K562 (cell line): ENCODE measurements at regions not wholly inside any gene's neighbourhood (a gene's known extent, or its start where the extent isn't known, plus 50 kb on each side); places are given as distances from the start of the nearest gene placed in this dataset.

Experiments
- ATAC-seq: fragments of 200-7000 bp; cut with Tn5 transposase; 3 replicates; pipeline ENCODE4 v1.9.1; 2020; ENCODE audit warnings: moderate library complexity
- BruUV-seq: library from RNA; stranded (reverse); fragments of 400-500 nt; replicated peaks from 2 replicates; lab custom pipeline; 2021; lab: Mats Ljungman, UMichigan
- CTCF ChIA-PET: fragments of 300-600 bp; formaldehyde crosslinking; extraction: SDS; loops from one replicate; lab custom pipeline; 2021; ENCODE audit warnings: low intra/inter-chr PET ratio; lab: Yijun Ruan, JAX
- POLR2A ChIA-PET: fragments of 300-600, 350-650 bp; sonication (Branson Sonifier 250); formaldehyde crosslinking; extraction: SDS; loops from one replicate; lab custom pipeline; 2021; ENCODE audit warnings: antibody characterized with exemption, inconsistent platforms; lab: Yijun Ruan, JAX
- DNase-seq, 4 experiments: peaks; one replicate each; pipeline versions ENCODE4 v3.0.0 to v3.0.0-alpha.2; 2011 to 2018; ENCODE audit warnings: low spot score in 3 of 4, mixed read lengths in 3 of 4; ENCODE audit errors: extremely low read depth in 1 of 4
- FAIRE-seq: peaks from 2 replicates; lab custom pipeline; 2011; peaks lifted over from hg19 to GRCh38; lab: Jason Lieb, UNC
- H2AFZ ChIP-seq: 2 replicates; pipeline ENCODE4 v1.6.0; 2011; ENCODE audit warnings: low read depth, low read length, control low read depth, inconsistent platforms
- H3K27ac ChIP-seq: fragments of 200-600 bp; 3 replicates; pipeline ENCODE4 v1.8.0; 2011; ENCODE audit warnings: low read depth, mild to moderate bottlenecking, control low read depth, inconsistent platforms, low read length, moderate library complexity, mixed read lengths; ENCODE audit errors: extremely low read depth
- H3K27me3 ChIP-seq, 2 experiments: fragments of 300-600 bp in 1 of 2; 2 replicates in 1 of 2; 3 replicates in 1 of 2; pipeline versions ENCODE4 v1.6.0 to v1.8.0; 2011; ENCODE audit warnings: inconsistent platforms in 2 of 2, low read length in 2 of 2, mild to moderate bottlenecking in 1 of 2, mixed read lengths in 1 of 2, moderate library complexity in 1 of 2; ENCODE audit not compliant: control insufficient read depth in 2 of 2, insufficient read depth in 2 of 2
- H3K36me3 ChIP-seq: fragments of 300-600 bp; 3 replicates; pipeline ENCODE4 v1.8.0; 2011; ENCODE audit warnings: mild to moderate bottlenecking, low read length, inconsistent platforms; ENCODE audit not compliant: control insufficient read depth, insufficient read depth
- H3K4me1 ChIP-seq, 2 experiments: fragments of 200-600 bp in 1 of 2; replicated peaks in 1 of 2; 2 replicates in 1 of 2; 3 replicates in 1 of 2; pipeline versions ENCODE4 v1.5.1 to v1.8.0; 2011; ENCODE audit warnings: inconsistent platforms in 2 of 2, low read length in 2 of 2, mild to moderate bottlenecking in 1 of 2, mixed read lengths in 1 of 2, moderate library complexity in 1 of 2; ENCODE audit not compliant: control insufficient read depth in 2 of 2, insufficient read depth in 2 of 2
- H3K4me2 ChIP-seq: 2 replicates; pipeline ENCODE4 v1.6.1; 2011; ENCODE audit warnings: low read length, control low read depth, inconsistent platforms, mixed read lengths; ENCODE audit not compliant: insufficient read depth
- H3K4me3 ChIP-seq: fragments of 200-600 bp; sonication (generic), shearing (Covaris generic); 2 replicates; pipeline ENCODE4 v1.5.1; 2016; ENCODE audit warnings: control low read depth, inconsistent platforms
- H3K79me2 ChIP-seq: fragments of 200-600 bp; 3 replicates; pipeline ENCODE4 v1.8.0; 2011; ENCODE audit warnings: low read length, inconsistent platforms; ENCODE audit not compliant: control insufficient read depth, insufficient read depth
- H3K9ac ChIP-seq, 2 experiments: 2 replicates each; pipeline versions ENCODE4 v1.6.0 to v1.6.1; 2011; ENCODE audit warnings: low read depth in 2 of 2, low read length in 2 of 2, control low read depth in 1 of 2, inconsistent platforms in 1 of 2, mild to moderate bottlenecking in 1 of 2, mixed read lengths in 1 of 2; ENCODE audit not compliant: insufficient read depth in 1 of 2
- H3K9me1 ChIP-seq: one replicate; pipeline ENCODE4 v1.6.0; 2011; ENCODE audit warnings: inconsistent platforms, mild to moderate bottlenecking, low read length, moderate library complexity; ENCODE audit not compliant: control insufficient read depth, insufficient read depth
- H3K9me3 ChIP-seq: replicated peaks from 2 replicates; pipeline ENCODE4 v1.5.1; 2011; ENCODE audit warnings: low read depth, low read length, inconsistent platforms; ENCODE audit not compliant: control insufficient read depth, insufficient read depth
- H4K20me1 ChIP-seq: replicated peaks from 2 replicates; pipeline ENCODE4 v1.6.1; 2011; ENCODE audit warnings: low read length, inconsistent platforms, mixed read lengths; ENCODE audit not compliant: control insufficient read depth, insufficient read depth
- ARNT ChIP-seq, 2 experiments: fragments of 450-650 bp; IDR thresholded peaks; 2 replicates each; pipeline ENCODE4 v1.6.1; 2016; ENCODE audit warnings: mild to moderate bottlenecking in 1 of 2
- GTF2F1 ChIP-seq: IDR thresholded peaks from 2 replicates; pipeline ENCODE4 v1.6.1; 2011; ENCODE audit warnings: low read depth, low read length, improper control_type of control experiment
- KLF16 ChIP-seq: IDR thresholded peaks from 2 replicates; pipeline ENCODE4 v1.6.1; 2016; ENCODE audit warnings: antibody characterized with exemption
- MAX ChIP-seq: sonication (generic); formaldehyde crosslinking; IDR thresholded peaks from 2 replicates; pipeline ENCODE4 v1.9.0; 2022; ENCODE audit warnings: mild to moderate bottlenecking, missing genetic modification reagents
- NFATC3 ChIP-seq: fragments of 450-650 bp; IDR thresholded peaks from 2 replicates; pipeline ENCODE4 v1.6.1; 2017; ENCODE audit warnings: mild to moderate bottlenecking
- NFIX ChIP-seq: fragments of 250-450 bp; sonication (Bioruptor Pico); IDR thresholded peaks from 2 replicates; pipeline ENCODE4 v1.4.0; 2020; ENCODE audit warnings: low read depth, mild to moderate bottlenecking, moderate library complexity
- NFXL1 ChIP-seq: fragments of 450-650 bp; formaldehyde crosslinking; IDR thresholded peaks from 2 replicates; pipeline ENCODE4 v1.4.0; 2021; ENCODE audit warnings: mild to moderate bottlenecking
- PHF8 ChIP-seq: fragments of 200-600 bp; sonication (generic); IDR thresholded peaks from 2 replicates; pipeline ENCODE4 v1.6.1; 2012; ENCODE audit warnings: mixed run types, mild to moderate bottlenecking, inconsistent platforms, low read length, moderate library complexity, borderline replicate concordance
- POLR2AphosphoS2 ChIP-seq: IDR thresholded peaks from 2 replicates; pipeline ENCODE4 v1.6.1; 2012; ENCODE audit warnings: low read length, improper control_type of control experiment
- SAFB ChIP-seq: fragments of 200-400 bp; formaldehyde crosslinking; IDR thresholded peaks from 2 replicates; pipeline ENCODE4 v1.6.1; 2017; ENCODE audit warnings: low read depth, low read length, borderline replicate concordance
- TFAM ChIP-seq: fragments of 250-450 bp; sonication (Bioruptor Pico); conservative IDR thresholded peaks from 2 replicates; pipeline ENCODE4 v1.5.0; 2021; ENCODE audit warnings: mild to moderate bottlenecking, moderate library complexity
- ZNF232 ChIP-seq: sonication (generic); formaldehyde crosslinking; IDR thresholded peaks from 2 replicates; pipeline ENCODE4 v1.8.0; 2022; ENCODE audit warnings: mild to moderate bottlenecking, missing genetic modification reagents
- ZNF354B ChIP-seq: fragments of 250-450 bp; sonication (Bioruptor Pico); IDR thresholded peaks from 2 replicates; pipeline ENCODE4 v1.4.0; 2020
- WGBS: fragments of 100-300 bp; shearing (Covaris generic); methylation state at CpG from one replicate; pipeline ENCODE4 v1.1.6; 2016; ENCODE audit warnings: low coverage, mixed read lengths; ENCODE audit not compliant: insufficient coverage; ENCODE audit errors: missing lambda C conversion rate; 5-methylcytosine and 5-hydroxymethylcytosine counted together
- in situ Hi-C: fragments of 300-500 bp; cut with MboI; formaldehyde crosslinking; loops from 4 replicates; pipeline ENCODE4 v1.15.0; 2018; ENCODE audit warnings: inconsistent platforms, mixed read lengths
- intact Hi-C: fragments of 100-400 bp; cut with micrococcal nuclease; formaldehyde crosslinking; loops from 2 replicates; pipeline ENCODE4 v1.14.2; 2022
- TF ChIP-seq, protein P1 (sequence below): fragments of 250-450 bp; sonication (Bioruptor Pico); IDR thresholded peaks from 2 replicates; pipeline ENCODE4 v1.8.0; 2022; ENCODE audit warnings: inconsistent platforms
- TF ChIP-seq, protein P2 (sequence below): fragments of 450-650 bp; IDR thresholded peaks from 2 replicates; pipeline ENCODE4 v1.6.1; 2014; ENCODE audit warnings: low read depth, mild to moderate bottlenecking, moderate library complexity, borderline replicate concordance
- TF ChIP-seq, protein P3 (sequence below): fragments of 250-450 bp; sonication (Bioruptor Pico); IDR thresholded peaks from 2 replicates; pipeline ENCODE4 v1.5.0; 2021

DNA sequence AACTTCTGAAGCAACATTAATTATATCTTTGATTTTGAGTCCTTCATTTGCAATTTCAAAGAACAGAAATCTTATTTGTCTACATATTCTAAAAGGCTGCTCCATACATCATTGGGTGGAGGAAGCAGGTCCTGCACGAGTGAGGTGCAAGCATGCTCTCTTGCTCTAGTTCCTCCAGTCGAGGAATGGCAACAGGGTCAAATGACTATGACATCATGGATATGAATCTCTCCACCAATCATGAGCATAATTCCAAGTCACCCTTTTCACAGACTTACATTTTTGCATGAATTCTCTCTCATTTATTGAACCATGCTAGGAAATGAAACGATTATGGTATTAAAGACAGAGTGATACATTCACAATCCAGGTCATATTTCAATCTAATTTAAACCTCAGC lies 608.8 kb upstream of the SOX11 start:
- in situ Hi-C loops (no loop called here), intact Hi-C loops (no loop called here)

More for the DNA sequence above, 608.8 kb upstream of the SOX11 start:
- ChIA-PET POLR2A (no interaction called here), CTCF (no interaction called here)
- Histone ChIP-seq H3K36me3 (no peaks in the 10 kb centered on the region), H3K27me3 (no peaks in the 10 kb centered on the region), H3K27ac (no peak overlapping the region), H3K9me1 (no peaks in the 10 kb centered on the region), H3K4me1 (no peaks in the 10 kb centered on the region), H3K79me2 (no peaks in the 10 kb centered on the region), H3K9ac (no peak overlapping the region), H3K9me3 (0 out of 2 replicates have a peak, but pooled peaks cover 2% of the 10 kb centered on the region), H3K4me3 (no peak overlapping the region), H2AFZ (no peak overlapping the region), H3K4me2 (no peak overlapping the region)
- FAIRE-seq, result no peak
- 0% methylated on average over 3 of the region's 3 CpGs for WGBS
- no peak for ATAC-seq
- no TSS peak for BruUV-seq
- DNase-seq, result no peak
- no peak for TF ChIP-seq ZNF354B
- TF ChIP-seq ZNF232 (CRISPR knock-in tag), result no peak
- no peak for TF ChIP-seq POLR2AphosphoS2
- TF ChIP-seq PHF8, result no peak
- TF ChIP-seq MAX (CRISPR knock-in tag), result no peak
- TF ChIP-seq NFATC3, result no peak
- no peak for TF ChIP-seq GTF2F1
- TF ChIP-seq, protein P1, sequence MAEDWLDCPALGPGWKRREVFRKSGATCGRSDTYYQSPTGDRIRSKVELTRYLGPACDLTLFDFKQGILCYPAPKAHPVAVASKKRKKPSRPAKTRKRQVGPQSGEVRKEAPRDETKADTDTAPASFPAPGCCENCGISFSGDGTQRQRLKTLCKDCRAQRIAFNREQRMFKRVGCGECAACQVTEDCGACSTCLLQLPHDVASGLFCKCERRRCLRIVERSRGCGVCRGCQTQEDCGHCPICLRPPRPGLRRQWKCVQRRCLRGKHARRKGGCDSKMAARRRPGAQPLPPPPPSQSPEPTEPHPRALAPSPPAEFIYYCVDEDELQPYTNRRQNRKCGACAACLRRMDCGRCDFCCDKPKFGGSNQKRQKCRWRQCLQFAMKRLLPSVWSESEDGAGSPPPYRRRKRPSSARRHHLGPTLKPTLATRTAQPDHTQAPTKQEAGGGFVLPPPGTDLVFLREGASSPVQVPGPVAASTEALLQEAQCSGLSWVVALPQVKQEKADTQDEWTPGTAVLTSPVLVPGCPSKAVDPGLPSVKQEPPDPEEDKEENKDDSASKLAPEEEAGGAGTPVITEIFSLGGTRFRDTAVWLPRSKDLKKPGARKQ (CRISPR knock-in tag), result no peak
- TF ChIP-seq, protein P2, sequence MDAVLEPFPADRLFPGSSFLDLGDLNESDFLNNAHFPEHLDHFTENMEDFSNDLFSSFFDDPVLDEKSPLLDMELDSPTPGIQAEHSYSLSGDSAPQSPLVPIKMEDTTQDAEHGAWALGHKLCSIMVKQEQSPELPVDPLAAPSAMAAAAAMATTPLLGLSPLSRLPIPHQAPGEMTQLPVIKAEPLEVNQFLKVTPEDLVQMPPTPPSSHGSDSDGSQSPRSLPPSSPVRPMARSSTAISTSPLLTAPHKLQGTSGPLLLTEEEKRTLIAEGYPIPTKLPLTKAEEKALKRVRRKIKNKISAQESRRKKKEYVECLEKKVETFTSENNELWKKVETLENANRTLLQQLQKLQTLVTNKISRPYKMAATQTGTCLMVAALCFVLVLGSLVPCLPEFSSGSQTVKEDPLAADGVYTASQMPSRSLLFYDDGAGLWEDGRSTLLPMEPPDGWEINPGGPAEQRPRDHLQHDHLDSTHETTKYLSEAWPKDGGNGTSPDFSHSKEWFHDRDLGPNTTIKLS, result no peak
- TF ChIP-seq TFAM (CRISPR knock-in tag), result no peak
- no peak for TF ChIP-seq KLF16
- no peak for TF ChIP-seq ARNT (IDR thresholded peaks at IDR 0.05)
- no peak for TF ChIP-seq SAFB
- TF ChIP-seq NFIX (CRISPR knock-in tag), result no peak
- TF ChIP-seq, protein P3, sequence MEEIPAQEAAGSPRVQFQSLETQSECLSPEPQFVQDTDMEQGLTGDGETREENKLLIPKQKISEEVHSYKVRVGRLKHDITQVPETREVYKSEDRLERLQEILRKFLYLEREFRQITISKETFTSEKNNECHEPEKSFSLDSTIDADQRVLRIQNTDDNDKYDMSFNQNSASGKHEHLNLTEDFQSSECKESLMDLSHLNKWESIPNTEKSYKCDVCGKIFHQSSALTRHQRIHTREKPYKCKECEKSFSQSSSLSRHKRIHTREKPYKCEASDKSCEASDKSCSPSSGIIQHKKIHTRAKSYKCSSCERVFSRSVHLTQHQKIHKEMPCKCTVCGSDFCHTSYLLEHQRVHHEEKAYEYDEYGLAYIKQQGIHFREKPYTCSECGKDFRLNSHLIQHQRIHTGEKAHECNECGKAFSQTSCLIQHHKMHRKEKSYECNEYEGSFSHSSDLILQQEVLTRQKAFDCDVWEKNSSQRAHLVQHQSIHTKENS (CRISPR knock-in tag), result no peak
- TF ChIP-seq NFXL1 (CRISPR knock-in tag), result no peak
- TF ChIP-seq, all 486 proteins: peak for 0
- no peaks in the 10 kb centered on the region for H4K20me1 ChIP-seq
